B cell (primary cell): ENCODE measurements at regions not wholly inside any gene's neighbourhood (a gene's known extent, or its start where the extent isn't known, plus 50 kb on each side); places are given as distances from the start of the nearest gene placed in this dataset.

Experiments used
- CTCF ChIP-seq: fragments of 200-600 bp; IDR thresholded peaks from one replicate; pipeline ENCODE4 v1.8.0; 2022; ENCODE audit warnings: antibody characterized with exemption, mild to moderate bottlenecking
- EZH2 ChIP-seq: IDR thresholded peaks from 2 replicates; pipeline ENCODE4 v1.6.1; 2012; ENCODE audit warnings: borderline replicate concordance, low read depth, mild to moderate bottlenecking, moderate library complexity, low read length; ENCODE audit not compliant: insufficient read depth, poor library complexity, severe bottlenecking

GRCh38 chr18:27301615-27302378 lies 116.7 kb upstream of the CHST9 start:
- TF ChIP-seq CTCF = no peak
- TF ChIP-seq EZH2 = no peak
